A549 (cell line): ENCODE measurements at regions not wholly inside any gene's neighbourhood (a gene's known extent, or its start where the extent isn't known, plus 50 kb on each side); places are given as distances from the start of the nearest gene placed in this dataset.

ENCODE experiments used
- ATAC-seq, 2 experiments: fragments of 200-7000 bp in 1 of 2; fragments of >200 bp in 1 of 2; cut with Nextera tagmentation in 1 of 2; cut with Tn5 transposase in 1 of 2; 3 replicates each; pipeline versions ENCODE4 v1.8.0 to v1.9.1; 2018 to 2020; ENCODE audit warnings: mild to moderate bottlenecking in 1 of 2, moderate library complexity in 1 of 2
- CTCF ChIA-PET: fragments of 300-600 bp; sonication (Branson Sonifier 250); formaldehyde crosslinking; extraction: SDS; loops from one replicate; lab custom pipeline; 2021; ENCODE audit warnings: antibody characterized with exemption, inconsistent platforms; lab: Yijun Ruan, JAX
- POLR2A ChIA-PET: fragments of 350-600 bp; formaldehyde crosslinking; extraction: SDS; loops from one replicate; lab custom pipeline; 2021; ENCODE audit warnings: antibody characterized with exemption, inconsistent platforms; lab: Yijun Ruan, JAX
- DNase-seq, 2 experiments: peaks; one replicate each; pipeline versions ENCODE4 v3.0.0 to v3.0.0-alpha.2; 2011 to 2016; ENCODE audit warnings: low read depth in 1 of 2, low spot score in 1 of 2
- FAIRE-seq: peaks from 2 replicates; lab custom pipeline; 2011; peaks lifted over from hg19 to GRCh38; lab: Jason Lieb, UNC
- H3K27ac ChIP-seq, 2 experiments: fragments of >200 bp; sonication (Bioruptor Twin); formaldehyde crosslinking; 3 replicates each; pipeline ENCODE4 v1.5.1; 2016 to 2017
- H3K4me1 ChIP-seq: fragments of >200 bp; sonication (Bioruptor Twin); formaldehyde crosslinking; 3 replicates; pipeline ENCODE4 v1.6.1; 2016
- H3K4me2 ChIP-seq: fragments of >200 bp; sonication (Bioruptor Twin); formaldehyde crosslinking; 3 replicates; pipeline ENCODE4 v1.6.1; 2016
- H3K4me3 ChIP-seq: fragments of >200 bp; sonication (Bioruptor Twin); formaldehyde crosslinking; 3 replicates; pipeline ENCODE4 v1.5.1; 2016
- H3K9me3 ChIP-seq: fragments of >200 bp; sonication (Bioruptor Twin); formaldehyde crosslinking; 3 replicates; pipeline ENCODE4 v1.6.1; 2016
- CEBPB ChIP-seq, 2 experiments: fragments of >200 bp in 1 of 2; sonication (Bioruptor Twin) in 1 of 2; formaldehyde crosslinking in 1 of 2; IDR thresholded peaks; 2 replicates each; pipeline ENCODE4 v1.6.1; 2012 to 2016
- EHF ChIP-seq: fragments of 250-450 bp; sonication (Bioruptor Pico); IDR thresholded peaks from 2 replicates; pipeline ENCODE4 v1.5.0; 2020; ENCODE audit warnings: mild to moderate bottlenecking
- EP300 ChIP-seq, 2 experiments: fragments of >200 bp; sonication (Bioruptor Twin); formaldehyde crosslinking; IDR thresholded peaks; 2 replicates in 1 of 2; 3 replicates in 1 of 2; pipeline ENCODE4 v1.6.1; 2016 to 2017
- ESRRA ChIP-seq: fragments of 150-350 bp; IDR thresholded peaks from 2 replicates; pipeline ENCODE4 v1.6.1; 2014; ENCODE audit warnings: mild to moderate bottlenecking, low read length, borderline replicate concordance
- FOSB ChIP-seq: fragments of 250-450 bp; sonication (Bioruptor Pico); IDR thresholded peaks from 2 replicates; pipeline ENCODE4 v1.5.0; 2020; ENCODE audit warnings: mild to moderate bottlenecking, moderate library complexity
- FOSL2 ChIP-seq, 2 experiments: fragments of 450-650 bp in 1 of 2; fragments of >200 bp in 1 of 2; sonication (Bioruptor Twin) in 1 of 2; formaldehyde crosslinking; IDR thresholded peaks; 2 replicates each; pipeline versions ENCODE4 v1.5.0 to v1.6.1; 2016 to 2020; ENCODE audit warnings: mild to moderate bottlenecking in 1 of 2, moderate library complexity in 1 of 2
- FOXS1 ChIP-seq: fragments of 250-450 bp; sonication (Bioruptor Pico); IDR thresholded peaks from 2 replicates; pipeline ENCODE4 v1.5.0; 2020; ENCODE audit warnings: mild to moderate bottlenecking, moderate library complexity
- GATA3 ChIP-seq: IDR thresholded peaks from 2 replicates; pipeline ENCODE4 v1.6.1; 2012; ENCODE audit warnings: borderline replicate concordance
- JUNB ChIP-seq: fragments of >200 bp; sonication (Bioruptor Twin); formaldehyde crosslinking; IDR thresholded peaks from 2 replicates; pipeline ENCODE4 v1.6.1; 2016
- NPAS2 ChIP-seq: fragments of 250-450 bp; sonication (Bioruptor Pico); IDR thresholded peaks from 2 replicates; pipeline ENCODE4 v1.8.0; 2022; ENCODE audit warnings: mild to moderate bottlenecking, moderate library complexity, borderline replicate concordance
- NR3C1 ChIP-seq: fragments of >200 bp; sonication (Bioruptor Twin); formaldehyde crosslinking; IDR thresholded peaks from 3 replicates; pipeline ENCODE4 v1.6.1; 2017
- POLR2A ChIP-seq: IDR thresholded peaks from 2 replicates; pipeline ENCODE4 v1.6.1; 2012; ENCODE audit warnings: mild to moderate bottlenecking, low read length
- RARB ChIP-seq: fragments of 250-450 bp; sonication (Bioruptor Pico); IDR thresholded peaks from 2 replicates; pipeline ENCODE4 v1.8.0; 2021; ENCODE audit warnings: mild to moderate bottlenecking, moderate library complexity
- RCOR1 ChIP-seq: fragments of 150-350 bp; IDR thresholded peaks from 2 replicates; pipeline ENCODE4 v1.6.1; 2014; ENCODE audit warnings: antibody characterized with exemption, low read length, low read depth
- SMC3 ChIP-seq: fragments of >200 bp; sonication (Bioruptor Twin); formaldehyde crosslinking; IDR thresholded peaks from 3 replicates; pipeline ENCODE4 v1.6.1; 2018; ENCODE audit warnings: inconsistent platforms
- TFCP2L1 ChIP-seq: fragments of 250-450 bp; sonication (Bioruptor Pico); IDR thresholded peaks from 2 replicates; pipeline ENCODE4 v1.5.0; 2021; ENCODE audit warnings: mild to moderate bottlenecking
- ZSCAN20 ChIP-seq: fragments of 250-450 bp; sonication (Bioruptor Pico); IDR thresholded peaks from 2 replicates; pipeline ENCODE4 v1.8.0; 2022; ENCODE audit warnings: mild to moderate bottlenecking, moderate library complexity
- WGBS: methylation state at CpG from one replicate; pipeline ENCODE4 v1.1.6; 2017; ENCODE audit errors: missing lambda C conversion rate; 5-methylcytosine and 5-hydroxymethylcytosine counted together
- TF ChIP-seq, protein P1 (sequence below): fragments of 150-350 bp; IDR thresholded peaks from 2 replicates; pipeline ENCODE4 v1.6.1; 2014; ENCODE audit warnings: low read depth, mild to moderate bottlenecking, low read length
- TF ChIP-seq, protein P2 (sequence below): fragments of 250-450 bp; sonication (Bioruptor Pico); IDR thresholded peaks from 2 replicates; pipeline ENCODE4 v1.5.0; 2020; ENCODE audit warnings: low read depth, mild to moderate bottlenecking, moderate library complexity
- TF ChIP-seq, protein P3 (sequence below): fragments of >200 bp; sonication (Bioruptor Twin); formaldehyde crosslinking; IDR thresholded peaks from 3 replicates; pipeline ENCODE4 v1.5.1; 2016
- TF ChIP-seq, protein P4 (sequence below): fragments of 200-600 bp; sonication (generic); IDR thresholded peaks from 2 replicates; pipeline ENCODE4 v1.6.1; 2016; ENCODE audit warnings: antibody characterized with exemption, mild to moderate bottlenecking, moderate library complexity

DNA sequence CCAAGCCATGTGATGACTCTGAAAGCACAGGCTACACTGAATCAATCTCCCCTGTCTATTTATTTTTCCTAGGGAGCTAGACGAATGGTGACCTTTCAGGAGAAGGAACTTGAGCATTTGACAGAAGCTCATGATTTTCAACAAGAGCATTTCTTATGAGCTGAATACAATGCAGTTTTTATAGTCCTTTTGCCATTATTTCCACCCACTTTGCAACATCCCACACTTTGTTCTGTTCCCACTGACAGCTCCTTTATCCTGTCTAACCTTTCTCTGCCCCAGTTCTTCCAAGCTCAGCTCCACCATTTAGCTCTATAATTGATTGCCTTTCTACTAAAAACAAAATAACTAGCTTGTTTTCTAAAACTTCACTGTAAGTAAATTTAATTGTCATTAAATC is 91.9 kb upstream of the PRSS1 start:
- no peak overlapping the region for H3K4me2 ChIP-seq

DNA sequence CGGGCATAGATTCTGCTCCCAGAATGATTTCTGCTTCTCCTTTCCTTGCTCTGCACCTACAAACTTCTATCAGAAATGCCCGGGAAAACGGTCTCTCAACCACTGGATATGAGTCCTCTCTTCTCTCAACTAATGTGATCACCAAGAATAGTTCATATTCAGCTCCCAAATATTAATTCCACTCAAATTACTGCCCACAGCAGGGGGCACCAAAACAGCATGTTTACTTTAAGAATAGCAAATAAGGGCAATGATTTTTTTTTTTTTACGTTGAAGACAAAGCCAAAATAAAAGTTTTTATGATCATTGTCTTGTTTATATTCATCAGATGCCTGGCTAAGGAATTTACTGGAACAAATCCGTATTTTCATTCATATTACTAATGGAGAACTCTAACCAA is 94.9 kb upstream of the PRSS1 start:
- H3K4me2 ChIP-seq: no peak overlapping the region
- FAIRE-seq (no peak), ATAC-seq (no peak), DNase-seq (no peak)
- no peaks in the 10 kb centered on the region for H3K4me1 ChIP-seq
- 5% methylated on average over 5 of the region's 5 CpGs for WGBS
- no peak overlapping the region for H3K4me3 ChIP-seq
- no peak overlapping the region for H3K27ac ChIP-seq
- no peaks in the 10 kb centered on the region for H3K9me3 ChIP-seq
- TF ChIP-seq CEBPB (IDR thresholded peaks at IDR 0.05) (no peak), ZSCAN20 (CRISPR knock-in tag) (no peak), FOXS1 (CRISPR knock-in tag) (no peak), EHF (CRISPR knock-in tag) (no peak), SMC3 (no peak), GATA3 (no peak), NPAS2 (no peak), EP300 (IDR thresholded peaks at IDR 0.05) (no peak), RARB (CRISPR knock-in tag) (no peak), ESRRA (no peak), FOSL2 (IDR thresholded peaks at IDR 0.05) (no peak), FOSL2 (CRISPR knock-in tag; IDR thresholded peaks at IDR 0.05) (no peak), RCOR1 (no peak), POLR2A (no peak), TFCP2L1 (CRISPR knock-in tag) (no peak), NR3C1 (no peak), FOSB (no peak)
- TF ChIP-seq, protein P1, sequence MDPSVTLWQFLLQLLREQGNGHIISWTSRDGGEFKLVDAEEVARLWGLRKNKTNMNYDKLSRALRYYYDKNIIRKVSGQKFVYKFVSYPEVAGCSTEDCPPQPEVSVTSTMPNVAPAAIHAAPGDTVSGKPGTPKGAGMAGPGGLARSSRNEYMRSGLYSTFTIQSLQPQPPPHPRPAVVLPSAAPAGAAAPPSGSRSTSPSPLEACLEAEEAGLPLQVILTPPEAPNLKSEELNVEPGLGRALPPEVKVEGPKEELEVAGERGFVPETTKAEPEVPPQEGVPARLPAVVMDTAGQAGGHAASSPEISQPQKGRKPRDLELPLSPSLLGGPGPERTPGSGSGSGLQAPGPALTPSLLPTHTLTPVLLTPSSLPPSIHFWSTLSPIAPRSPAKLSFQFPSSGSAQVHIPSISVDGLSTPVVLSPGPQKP: no peak
- TF ChIP-seq, protein P2, sequence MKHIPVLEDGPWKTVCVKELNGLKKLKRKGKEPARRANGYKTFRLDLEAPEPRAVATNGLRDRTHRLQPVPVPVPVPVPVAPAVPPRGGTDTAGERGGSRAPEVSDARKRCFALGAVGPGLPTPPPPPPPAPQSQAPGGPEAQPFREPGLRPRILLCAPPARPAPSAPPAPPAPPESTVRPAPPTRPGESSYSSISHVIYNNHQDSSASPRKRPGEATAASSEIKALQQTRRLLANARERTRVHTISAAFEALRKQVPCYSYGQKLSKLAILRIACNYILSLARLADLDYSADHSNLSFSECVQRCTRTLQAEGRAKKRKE (CRISPR knock-in tag): no peak
- TF ChIP-seq, protein P3, sequence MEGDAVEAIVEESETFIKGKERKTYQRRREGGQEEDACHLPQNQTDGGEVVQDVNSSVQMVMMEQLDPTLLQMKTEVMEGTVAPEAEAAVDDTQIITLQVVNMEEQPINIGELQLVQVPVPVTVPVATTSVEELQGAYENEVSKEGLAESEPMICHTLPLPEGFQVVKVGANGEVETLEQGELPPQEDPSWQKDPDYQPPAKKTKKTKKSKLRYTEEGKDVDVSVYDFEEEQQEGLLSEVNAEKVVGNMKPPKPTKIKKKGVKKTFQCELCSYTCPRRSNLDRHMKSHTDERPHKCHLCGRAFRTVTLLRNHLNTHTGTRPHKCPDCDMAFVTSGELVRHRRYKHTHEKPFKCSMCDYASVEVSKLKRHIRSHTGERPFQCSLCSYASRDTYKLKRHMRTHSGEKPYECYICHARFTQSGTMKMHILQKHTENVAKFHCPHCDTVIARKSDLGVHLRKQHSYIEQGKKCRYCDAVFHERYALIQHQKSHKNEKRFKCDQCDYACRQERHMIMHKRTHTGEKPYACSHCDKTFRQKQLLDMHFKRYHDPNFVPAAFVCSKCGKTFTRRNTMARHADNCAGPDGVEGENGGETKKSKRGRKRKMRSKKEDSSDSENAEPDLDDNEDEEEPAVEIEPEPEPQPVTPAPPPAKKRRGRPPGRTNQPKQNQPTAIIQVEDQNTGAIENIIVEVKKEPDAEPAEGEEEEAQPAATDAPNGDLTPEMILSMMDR: no peak
- TF ChIP-seq, protein P4, sequence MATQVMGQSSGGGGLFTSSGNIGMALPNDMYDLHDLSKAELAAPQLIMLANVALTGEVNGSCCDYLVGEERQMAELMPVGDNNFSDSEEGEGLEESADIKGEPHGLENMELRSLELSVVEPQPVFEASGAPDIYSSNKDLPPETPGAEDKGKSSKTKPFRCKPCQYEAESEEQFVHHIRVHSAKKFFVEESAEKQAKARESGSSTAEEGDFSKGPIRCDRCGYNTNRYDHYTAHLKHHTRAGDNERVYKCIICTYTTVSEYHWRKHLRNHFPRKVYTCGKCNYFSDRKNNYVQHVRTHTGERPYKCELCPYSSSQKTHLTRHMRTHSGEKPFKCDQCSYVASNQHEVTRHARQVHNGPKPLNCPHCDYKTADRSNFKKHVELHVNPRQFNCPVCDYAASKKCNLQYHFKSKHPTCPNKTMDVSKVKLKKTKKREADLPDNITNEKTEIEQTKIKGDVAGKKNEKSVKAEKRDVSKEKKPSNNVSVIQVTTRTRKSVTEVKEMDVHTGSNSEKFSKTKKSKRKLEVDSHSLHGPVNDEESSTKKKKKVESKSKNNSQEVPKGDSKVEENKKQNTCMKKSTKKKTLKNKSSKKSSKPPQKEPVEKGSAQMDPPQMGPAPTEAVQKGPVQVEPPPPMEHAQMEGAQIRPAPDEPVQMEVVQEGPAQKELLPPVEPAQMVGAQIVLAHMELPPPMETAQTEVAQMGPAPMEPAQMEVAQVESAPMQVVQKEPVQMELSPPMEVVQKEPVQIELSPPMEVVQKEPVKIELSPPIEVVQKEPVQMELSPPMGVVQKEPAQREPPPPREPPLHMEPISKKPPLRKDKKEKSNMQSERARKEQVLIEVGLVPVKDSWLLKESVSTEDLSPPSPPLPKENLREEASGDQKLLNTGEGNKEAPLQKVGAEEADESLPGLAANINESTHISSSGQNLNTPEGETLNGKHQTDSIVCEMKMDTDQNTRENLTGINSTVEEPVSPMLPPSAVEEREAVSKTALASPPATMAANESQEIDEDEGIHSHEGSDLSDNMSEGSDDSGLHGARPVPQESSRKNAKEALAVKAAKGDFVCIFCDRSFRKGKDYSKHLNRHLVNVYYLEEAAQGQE: no peak
- ChIA-PET POLR2A (no interaction called here), CTCF (interaction anchor here (0.7 kb wide), 1 partner anchor 127 kb away, joined by 3 read pairs; no protein-coding TSS in a partner anchor)

More for the DNA sequence above, 91.9 kb upstream of the PRSS1 start:
- H3K4me3 ChIP-seq: no peak overlapping the region
- ChIA-PET POLR2A (no interaction called here), CTCF (interaction anchor here (0.6 to 1.1 kb wide), 2 partner anchors 122 to 213 kb away, joined by 3 read pairs; no protein-coding TSS in a partner anchor)
- DNase-seq (no peak), FAIRE-seq (no peak), ATAC-seq (no peak)
- H3K4me1 ChIP-seq: no peaks in the 10 kb centered on the region
- H3K27ac ChIP-seq: no peak overlapping the region
- H3K9me3 ChIP-seq: no peaks in the 10 kb centered on the region
- no peak for TF ChIP-seq JUNB
- no peak for TF ChIP-seq NR3C1
- TF ChIP-seq RCOR1: no peak
- no peak for TF ChIP-seq ESRRA
- 0% methylated on average over 1 of the region's 1 CpG for WGBS
